ENCODE measurements at regions not wholly inside any gene's neighbourhood (a gene's known extent, or its start where the extent isn't known, plus 50 kb on each side); places are given as distances from the start of the nearest gene placed in this dataset.

DNA sequence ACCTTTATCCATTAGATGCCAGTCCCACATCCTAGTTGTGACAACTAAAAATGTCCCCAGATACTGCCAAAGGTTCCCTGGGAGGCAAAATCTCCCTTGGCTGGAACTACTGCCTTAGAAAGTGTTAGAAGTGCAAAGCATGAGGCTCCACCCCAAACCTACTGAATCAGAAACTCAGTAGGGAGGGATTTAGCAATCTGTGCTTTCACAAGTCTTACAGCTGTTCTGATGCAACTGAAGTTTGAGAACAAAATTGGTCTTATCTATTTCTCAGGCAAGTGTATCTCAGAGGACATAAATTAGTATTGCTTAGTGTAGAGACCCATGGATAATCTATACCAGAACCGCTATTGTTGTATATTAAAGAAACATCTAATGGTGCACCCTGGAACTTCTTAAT, 70.2 kb downstream of the CLDN1 start:
- TF ChIP-seq POLR2A (IDR thresholded peaks at IDR 0.05; ENCODE audit: low read length): no peak
- TF ChIP-seq GATA1 (IDR thresholded peaks at IDR 0.05; ENCODE audit: low read depth, low read length): no peak
